HT-29 (cell line): ENCODE measurements at regions not wholly inside any gene's neighbourhood (a gene's known extent, or its start where the extent isn't known, plus 50 kb on each side); places are given as distances from the start of the nearest gene placed in this dataset.
"Not testable (repeated sequence)": the region's sequence is repeated elsewhere in the genome, so short reads cannot be mapped to it uniquely, and the experiment has no call there.

ENCODE experiments used
- DNase-seq: peaks from one replicate; pipeline ENCODE4 v3.0.0-alpha.2; 2015; ENCODE audit warnings: low spot score

- no peak for DNase-seq
Measured at GRCh38 chr9:26789959-26790358, 102.6 kb downstream of the CAAP1 start.

- no peak for DNase-seq
Measured at GRCh38 chr9:26786564-26786963, 106.0 kb downstream of the CAAP1 start.

GRCh38 chr9:26782899-26783298, 109.7 kb downstream of the CAAP1 start:
- DNase-seq, result no peak

- no peak for DNase-seq
Measured at GRCh38 chr9:26781906-26782305, 110.7 kb downstream of the CAAP1 start.

GRCh38 chr9:26780307-26780706, 112.3 kb downstream of the CAAP1 start:
- DNase-seq, result not testable (repeated sequence)

- DNase-seq, result no peak
Measured at GRCh38 chr9:26779062-26779461, 113.5 kb downstream of the CAAP1 start.

- no peak for DNase-seq
Measured at GRCh38 chr9:26775391-26775790, 117.2 kb downstream of the CAAP1 start.

GRCh38 chr9:26773056-26773455, 119.5 kb downstream of the CAAP1 start:
- DNase-seq, result no peak

GRCh38 chr9:26770821-26771220, 121.8 kb downstream of the CAAP1 start:
- no peak for DNase-seq

GRCh38 chr9:26768145-26768544, 124.5 kb downstream of the CAAP1 start:
- DNase-seq, result no peak

- DNase-seq, result no peak
Measured at GRCh38 chr9:26760675-26761074, 131.9 kb downstream of the CAAP1 start.

- DNase-seq, result no peak
Measured at GRCh38 chr9:26758655-26759054, 133.9 kb downstream of the CAAP1 start.

- DNase-seq, result no peak
Measured at GRCh38 chr9:26756881-26757280, 135.7 kb downstream of the CAAP1 start.

- DNase-seq, result no peak
Measured at GRCh38 chr9:26755476-26755875, 137.1 kb downstream of the CAAP1 start.

GRCh38 chr9:26754509-26755164, 138.0 kb downstream of the CAAP1 start:
- DNase-seq, result no peak

- no peak for DNase-seq
Measured at GRCh38 chr9:26753971-26754370, 138.6 kb downstream of the CAAP1 start.

GRCh38 chr9:26750162-26750561, 142.4 kb downstream of the CAAP1 start:
- no peak for DNase-seq

- DNase-seq, result no peak
Measured at GRCh38 chr9:26748449-26749058, 144.0 kb downstream of the CAAP1 start.

GRCh38 chr9:26747611-26748010, 145.0 kb downstream of the CAAP1 start:
- DNase-seq, result no peak

- DNase-seq, result peak; percentile 78
Measured at GRCh38 chr9:26746357-26747072, 146.1 kb downstream of the CAAP1 start.

- no peak for DNase-seq
Measured at GRCh38 chr9:26745111-26745510, 147.5 kb downstream of the CAAP1 start.

- peak; percentile 66 for DNase-seq
Measured at GRCh38 chr9:26744191-26744965, 148.2 kb downstream of the CAAP1 start.
